Stimulated activated CD8-positive, alpha-beta memory T cell treated with anti-CD3 and anti-CD28 coated beads, Interleukin-7, amount 100 ng/mL, for 4 hours (primary cell): ENCODE measurements at regions not wholly inside any gene's neighbourhood (a gene's known extent, or its start where the extent isn't known, plus 50 kb on each side); places are given as distances from the start of the nearest gene placed in this dataset.

Source experiments
- DNase-seq, 2 donors: peaks; one replicate each; pipeline ENCODE4 v3.0.0-alpha.2; 2020; ENCODE audit warnings: low read depth in 2 of 2

DNA sequence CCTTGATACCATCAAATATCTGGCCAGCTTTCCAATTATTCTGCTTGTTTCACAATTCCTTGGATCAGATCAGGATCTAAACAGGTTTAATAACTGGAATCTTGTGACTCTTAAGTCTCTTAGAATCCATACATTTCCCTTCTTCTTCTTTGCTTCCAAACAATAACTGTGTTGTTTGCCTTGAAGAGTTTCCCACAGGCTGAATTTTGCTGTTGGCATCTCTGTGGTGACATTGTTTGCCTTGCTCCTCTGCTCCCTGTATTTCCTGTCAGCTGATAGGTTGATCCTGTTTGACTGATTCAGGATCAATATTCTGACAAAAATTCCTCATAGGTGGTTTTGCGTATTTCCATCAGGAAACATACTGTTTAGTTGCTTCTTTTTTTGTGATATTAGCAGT, 248.4 kb upstream of the LMCD1 start:
- no peak for DNase-seq

GRCh38 chr3:8254489-8254888, 247.1 kb upstream of the LMCD1 start:
- DNase-seq: no peak

GRCh38 chr3:8255725-8256124, 245.9 kb upstream of the LMCD1 start:
- no peak for DNase-seq

GRCh38 chr3:8256441-8257071, 245.1 kb upstream of the LMCD1 start:
- no peak for DNase-seq

DNA sequence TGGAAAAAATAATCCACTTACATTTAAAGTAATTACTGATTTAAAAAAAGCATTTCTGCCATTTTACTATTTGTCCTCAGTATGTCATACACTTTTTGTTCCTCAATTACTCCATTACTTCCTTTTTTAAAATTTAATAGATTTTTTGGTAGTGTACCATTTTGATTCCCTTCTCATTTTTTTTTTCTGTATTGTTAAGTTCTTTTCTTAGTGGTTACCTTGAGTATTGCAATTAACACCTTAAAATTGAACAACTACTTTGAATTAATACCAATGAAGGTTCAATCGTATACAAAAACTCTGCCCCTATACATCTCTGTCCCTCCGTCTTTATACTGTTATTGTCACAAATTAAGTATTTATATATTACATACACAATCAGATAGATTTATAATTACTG, 240.6 kb upstream of the LMCD1 start:
- DNase-seq: no peak

GRCh38 chr3:8266730-8267131, 234.9 kb upstream of the LMCD1 start:
- DNase-seq: no peak

DNA sequence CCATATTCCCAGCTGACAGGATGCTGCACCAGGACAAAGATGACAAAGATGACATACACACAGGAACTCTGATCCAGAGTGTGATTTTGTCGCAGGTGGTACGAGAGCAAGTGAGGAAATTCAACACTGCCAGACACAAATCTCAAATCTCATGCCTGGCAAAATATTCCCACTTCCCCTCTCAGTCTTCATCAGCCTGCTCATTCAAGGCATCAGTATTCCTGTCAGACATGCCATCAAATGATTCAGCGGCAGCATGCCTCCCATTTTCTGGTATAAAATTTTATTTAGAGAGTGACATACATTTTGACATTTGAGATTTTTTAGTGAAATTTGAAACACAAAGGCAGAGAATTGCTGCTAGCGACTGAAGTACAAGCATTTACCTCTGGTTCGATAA, 228.1 kb upstream of the LMCD1 start:
- DNase-seq: no peak

- DNase-seq: no peak
Measured at GRCh38 chr3:8276056-8276455, 225.6 kb upstream of the LMCD1 start.

GRCh38 chr3:8276506-8276905, 225.1 kb upstream of the LMCD1 start:
- no peak for DNase-seq

DNA sequence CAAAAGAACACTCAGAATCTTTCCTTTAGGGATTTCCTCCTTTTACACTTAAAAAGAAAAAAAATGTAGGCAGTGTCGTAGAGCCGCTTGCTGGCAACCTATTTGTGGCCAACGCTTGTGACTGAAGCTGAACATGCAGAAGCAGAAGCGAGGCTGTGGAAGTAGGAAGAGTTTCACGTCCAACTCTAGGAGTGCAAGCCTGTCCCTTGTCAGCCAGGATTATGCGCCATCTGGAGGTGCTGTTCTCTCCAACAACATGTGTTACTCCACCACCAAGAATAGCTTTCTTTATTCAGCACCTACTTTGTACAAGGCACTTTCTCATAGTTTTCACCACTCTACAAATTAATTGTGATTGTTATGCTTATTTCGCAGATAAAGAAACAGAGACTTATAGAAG, 223.2 kb upstream of the LMCD1 start:
- no peak for DNase-seq

- DNase-seq: no peak
Measured at GRCh38 chr3:8279476-8279875, 222.1 kb upstream of the LMCD1 start.

DNA sequence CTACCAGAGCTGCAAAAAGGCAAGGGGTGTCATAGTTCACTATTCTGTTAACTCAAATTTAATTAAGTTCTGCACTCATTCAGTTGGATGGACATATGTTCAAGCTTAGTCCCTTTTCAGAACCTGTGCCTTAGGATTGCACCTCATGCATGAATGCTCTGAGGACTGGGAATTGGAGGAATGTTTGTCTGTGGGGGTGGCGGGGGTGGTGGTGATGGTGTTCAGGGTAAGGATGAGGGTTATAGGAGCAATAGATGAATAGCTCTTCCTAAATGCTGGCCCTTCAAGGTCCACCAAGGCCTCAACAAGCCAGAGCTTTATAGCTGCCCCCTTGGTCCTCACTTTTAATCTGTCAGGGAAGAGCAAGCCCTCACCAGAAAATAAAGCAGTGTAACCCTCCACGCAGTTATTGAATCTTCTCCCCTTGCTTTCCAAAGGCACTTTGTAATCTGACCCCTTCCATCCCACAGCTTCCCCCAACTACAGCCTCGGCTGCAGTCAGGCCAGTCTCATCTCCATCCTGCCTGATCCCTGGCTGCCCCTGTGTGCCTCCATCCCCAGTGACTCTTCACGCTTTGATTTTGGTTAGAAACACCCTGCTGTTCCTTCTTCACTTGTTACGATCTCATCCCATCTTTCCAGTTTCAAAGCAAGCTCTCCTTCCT, 221.6 kb upstream of the LMCD1 start:
- DNase-seq: no peak

- DNase-seq: no peak
Measured at GRCh38 chr3:8282541-8283165, 219.0 kb upstream of the LMCD1 start.

DNA sequence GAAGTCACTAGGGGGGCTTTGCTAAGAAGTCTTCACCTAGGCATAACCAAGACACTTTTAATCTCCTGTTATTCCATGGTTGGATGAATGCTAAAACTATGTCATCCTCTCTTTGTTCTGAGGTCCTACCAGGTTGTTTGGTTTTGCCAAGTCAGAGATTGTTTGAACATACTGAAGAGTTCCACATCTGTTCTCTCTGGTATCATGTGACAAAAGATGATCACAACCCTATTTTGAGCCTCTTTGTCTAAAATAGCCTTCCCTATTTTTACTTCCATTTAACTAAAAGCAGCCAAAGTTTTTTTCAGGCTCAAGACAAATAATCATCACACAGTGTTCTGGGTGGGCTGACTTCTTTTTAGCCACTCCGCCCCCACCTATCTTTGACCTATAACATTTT, 218.4 kb upstream of the LMCD1 start:
- no peak for DNase-seq

DNA sequence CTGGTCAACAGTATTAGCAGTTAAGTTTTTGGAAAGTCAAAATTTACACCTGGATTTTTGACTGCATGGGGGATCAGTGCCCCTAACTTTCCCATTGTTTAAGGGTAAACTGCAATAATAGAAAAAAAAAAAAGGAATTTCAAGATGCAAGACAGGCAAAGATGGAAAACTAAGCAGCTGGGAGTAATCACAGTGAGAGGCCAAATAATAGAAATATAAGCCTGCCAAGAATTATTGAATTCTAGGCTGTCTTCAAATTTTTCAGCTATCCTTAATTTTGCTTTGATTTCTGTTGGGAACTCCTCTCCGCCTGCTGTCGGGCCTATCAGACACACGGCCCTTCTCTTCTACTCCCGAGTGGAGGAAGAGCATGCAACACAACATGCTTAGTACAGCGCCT, 215.5 kb upstream of the LMCD1 start:
- DNase-seq: no peak

DNA sequence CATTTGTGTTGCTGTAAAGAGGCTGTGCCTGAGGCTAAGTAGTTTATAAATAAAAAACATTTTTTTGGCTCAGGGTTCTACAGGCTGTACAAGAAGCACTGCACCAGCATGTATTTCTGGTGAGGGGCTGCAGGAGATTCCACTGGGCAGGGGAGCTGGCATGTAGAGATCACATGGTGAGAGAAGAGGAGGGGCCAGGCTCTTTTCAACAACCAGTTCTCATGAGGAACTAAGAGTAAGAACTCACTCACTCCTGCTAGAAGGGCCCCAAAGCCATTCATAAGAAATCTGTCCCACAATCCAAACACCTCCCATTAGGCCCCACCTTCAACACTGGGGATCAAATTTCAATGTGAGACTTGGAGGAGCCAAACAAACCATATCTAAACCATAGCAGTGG, 214.9 kb upstream of the LMCD1 start:
- no peak for DNase-seq

DNA sequence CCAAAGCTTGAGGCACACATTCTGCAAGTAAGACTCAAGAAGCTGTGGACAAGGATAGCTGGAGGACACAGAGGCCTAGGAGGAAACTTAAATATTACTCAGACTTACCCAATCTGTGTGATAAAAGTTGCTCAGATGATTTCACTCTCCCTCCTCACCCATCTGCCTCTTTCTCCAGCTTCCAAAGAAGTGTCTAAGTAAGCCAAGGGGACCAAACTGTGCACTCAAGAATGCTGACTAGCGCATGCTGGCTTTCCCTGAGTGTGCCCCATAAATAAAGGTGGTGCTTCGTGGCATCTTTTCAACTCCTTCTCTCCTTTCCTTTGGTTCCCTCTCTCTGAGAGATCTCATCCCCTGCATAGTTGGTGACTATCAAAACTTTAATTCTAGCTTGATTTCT, 211.0 kb upstream of the LMCD1 start:
- no peak for DNase-seq

DNA sequence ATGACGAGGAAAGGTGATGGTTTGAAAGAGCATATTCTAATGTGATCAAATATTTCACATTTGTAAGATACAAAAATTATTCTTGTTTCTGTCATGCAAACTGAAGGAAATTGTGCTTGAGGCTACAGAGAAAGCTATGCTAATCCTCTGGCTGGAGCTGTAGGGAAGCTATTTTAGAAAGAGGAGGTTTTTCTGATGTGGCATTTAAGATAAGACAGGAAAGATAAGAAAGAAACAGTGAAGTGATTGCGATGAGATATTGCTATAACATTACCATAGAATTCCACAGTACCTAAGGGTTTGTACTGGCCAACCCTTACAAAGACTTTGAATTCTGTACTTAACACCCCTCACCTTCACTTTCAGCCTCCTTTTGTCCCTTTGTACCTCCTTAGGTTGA, 205.2 kb upstream of the LMCD1 start:
- no peak for DNase-seq

DNA sequence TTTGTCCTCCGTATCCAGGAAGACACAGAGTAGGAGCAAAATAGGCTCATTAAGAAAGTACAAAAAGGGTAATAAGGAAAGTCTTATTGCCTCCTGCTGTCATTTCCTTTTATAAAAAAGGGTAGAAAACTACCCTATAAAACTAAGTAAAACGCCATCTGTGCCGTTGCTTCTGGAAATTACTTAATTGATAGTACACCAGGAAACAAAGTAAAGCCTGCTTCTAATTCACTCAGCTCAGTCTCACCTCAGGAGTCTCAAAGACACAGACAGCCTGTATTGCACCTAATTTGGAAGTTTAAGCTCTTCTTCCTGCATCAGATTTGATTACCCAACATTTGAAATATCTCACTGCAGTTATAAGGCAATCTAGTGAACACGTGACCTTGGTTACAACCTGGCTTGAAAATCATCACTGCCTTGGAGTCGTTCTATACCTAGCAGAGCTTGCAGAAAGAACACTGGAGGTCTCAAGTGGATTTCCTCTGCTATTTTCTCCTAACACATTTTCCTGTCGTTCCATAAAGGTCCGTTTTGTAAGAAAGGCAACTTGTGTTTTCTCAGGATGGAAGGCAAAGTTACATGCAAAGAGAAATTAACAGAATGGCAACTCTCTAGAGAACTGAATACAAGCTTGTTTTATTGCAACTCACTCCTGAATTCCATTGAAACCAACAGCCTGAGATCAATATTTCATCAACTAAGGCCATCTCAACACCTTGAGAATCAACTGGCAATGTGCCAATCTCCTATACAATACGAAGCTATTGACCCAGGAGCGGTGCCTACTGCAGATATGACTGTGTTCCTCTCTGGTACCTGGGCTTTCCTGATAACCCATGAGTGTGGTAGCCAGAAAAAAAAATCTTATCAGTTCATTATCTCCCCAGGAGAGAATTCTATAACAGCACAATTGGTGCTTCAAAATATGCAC, 203.3 kb upstream of the LMCD1 start:
- DNase-seq: no peak

DNA sequence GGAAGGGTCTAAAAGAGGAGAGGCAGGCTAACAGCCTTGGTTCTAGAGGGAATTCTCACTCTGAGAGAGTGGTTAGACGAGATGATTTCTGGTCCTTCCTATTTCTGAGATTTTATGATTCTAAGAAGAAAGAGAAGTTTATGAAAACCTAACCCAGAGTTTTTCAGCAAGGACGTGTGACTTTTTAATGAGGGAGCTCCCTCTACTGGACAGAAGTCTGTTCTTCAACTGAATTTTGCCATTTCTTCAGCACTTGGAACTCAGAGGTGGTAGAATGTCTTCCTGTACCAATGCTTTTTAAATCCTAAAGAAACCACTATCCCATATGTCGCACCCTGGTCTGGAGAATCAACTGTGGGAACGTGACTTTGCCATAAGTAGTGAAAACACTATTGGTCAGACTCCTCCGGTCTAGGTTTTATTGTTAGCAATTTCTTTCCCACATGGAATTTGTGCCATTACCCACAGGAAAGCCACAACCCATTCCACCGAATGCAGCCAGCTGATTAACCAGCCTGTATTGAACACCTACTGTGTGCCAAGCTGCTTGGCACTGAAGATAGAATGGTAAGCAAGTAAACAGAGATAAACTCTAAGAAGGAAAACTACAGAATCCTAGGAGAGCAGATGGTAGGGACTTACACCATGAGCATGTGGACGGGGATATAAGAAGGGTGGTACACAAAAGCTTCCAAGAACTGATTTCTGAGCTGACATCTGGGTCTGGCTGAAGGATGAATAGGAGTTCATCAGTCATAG, 199.5 kb upstream of the LMCD1 start:
- DNase-seq: no peak

GRCh38 chr3:8303466-8303865, 198.2 kb upstream of the LMCD1 start:
- DNase-seq: no peak

DNA sequence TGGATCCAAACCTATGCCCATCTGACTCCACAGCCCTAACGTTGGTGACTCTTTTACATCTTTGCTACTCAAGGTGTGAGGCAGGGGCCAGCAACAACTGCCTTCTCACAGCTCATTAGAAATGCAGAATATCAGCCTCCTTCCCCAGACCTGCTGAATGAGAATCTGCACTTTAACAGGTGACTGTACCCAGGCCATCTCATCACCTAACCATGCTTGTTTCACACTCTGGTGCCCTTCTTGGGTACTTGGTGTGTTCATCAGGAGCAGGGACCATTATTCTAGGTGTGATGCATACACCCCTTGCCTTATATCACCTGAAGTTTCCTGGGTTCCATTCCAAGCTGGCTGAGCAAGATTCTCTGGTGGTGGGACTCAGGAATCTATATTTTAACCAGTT, 196.3 kb upstream of the LMCD1 start:
- DNase-seq: no peak
